Islet precursor cell (in vitro differentiated cells): ENCODE measurements at regions not wholly inside any gene's neighbourhood (a gene's known extent, or its start where the extent isn't known, plus 50 kb on each side); places are given as distances from the start of the nearest gene placed in this dataset.
A peak's percentile ranks its signal among the peaks of the same experiment; 100 is the strongest.
"Not testable (repeated sequence)": the region's sequence is repeated elsewhere in the genome, so short reads cannot be mapped to it uniquely, and the experiment has no call there.

Source experiments
- DNase-seq: peaks from one replicate; pipeline ENCODE4 v3.0.0-alpha.2; 2018

GRCh38 chr14:59018978-59019377 is 169.5 kb upstream of the DAAM1 start:
- peak; percentile 57 for DNase-seq

- peak; percentile 41 for DNase-seq
Measured at GRCh38 chr14:59020382-59020781, 168.1 kb upstream of the DAAM1 start.

GRCh38 chr14:59022144-59022543 is 166.3 kb upstream of the DAAM1 start:
- DNase-seq = no peak

DNA sequence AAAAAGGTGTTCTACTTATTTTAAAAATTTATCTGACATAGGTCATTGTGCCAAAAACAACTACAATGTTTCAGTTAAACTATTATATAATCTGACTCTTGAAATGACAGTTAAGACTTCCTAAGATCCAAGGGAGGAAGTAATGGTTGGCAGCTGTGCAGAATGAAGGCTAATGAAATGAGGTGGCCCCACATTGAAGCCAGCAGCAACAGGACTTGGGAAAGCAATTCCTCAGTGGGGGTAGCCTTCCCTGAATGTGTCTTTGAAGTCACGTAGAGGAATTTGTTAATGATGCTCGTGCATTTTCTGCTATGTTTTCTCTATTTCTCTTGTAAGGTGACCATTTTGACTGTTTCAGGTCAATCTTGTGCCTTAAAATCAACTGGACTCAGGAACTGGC is 162.4 kb upstream of the DAAM1 start:
- no peak for DNase-seq

- not testable (repeated sequence) for DNase-seq
Measured at GRCh38 chr14:59026640-59027039, 161.8 kb upstream of the DAAM1 start.

DNA sequence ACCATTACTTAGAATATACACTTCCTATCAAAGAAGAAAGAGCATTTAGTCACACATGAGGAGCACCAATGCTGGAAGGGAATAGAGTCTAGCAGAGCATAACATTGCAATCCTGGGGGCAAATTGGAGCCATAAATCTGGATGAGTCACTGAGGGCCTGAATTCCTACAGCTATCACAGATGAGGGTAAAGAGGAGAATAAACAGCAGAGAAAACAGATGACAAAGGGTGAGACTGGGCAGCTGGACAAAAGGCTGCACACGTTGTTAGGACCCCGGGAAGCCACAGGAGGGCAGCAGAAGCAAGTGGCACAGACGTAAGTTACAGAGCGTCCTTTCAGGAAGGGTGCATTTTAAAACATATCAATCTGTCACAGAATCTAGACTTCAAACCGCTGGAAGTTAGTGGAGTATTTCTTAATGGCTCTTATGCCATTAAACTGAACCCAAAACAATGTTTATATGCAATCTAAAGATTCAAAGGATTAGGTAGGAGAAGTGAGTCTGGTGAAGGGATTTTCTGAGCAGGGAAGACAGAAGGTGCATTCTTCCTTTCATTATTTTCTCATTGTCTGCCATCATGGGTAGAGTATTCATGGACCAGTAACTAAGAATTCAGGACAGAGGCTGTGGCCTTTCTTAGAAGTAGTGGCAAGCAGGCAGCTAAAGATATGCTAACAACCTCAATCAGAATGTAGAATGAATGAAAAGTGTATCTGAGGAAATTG is 159.8 kb upstream of the DAAM1 start:
- DNase-seq = peak; percentile 95

DNA sequence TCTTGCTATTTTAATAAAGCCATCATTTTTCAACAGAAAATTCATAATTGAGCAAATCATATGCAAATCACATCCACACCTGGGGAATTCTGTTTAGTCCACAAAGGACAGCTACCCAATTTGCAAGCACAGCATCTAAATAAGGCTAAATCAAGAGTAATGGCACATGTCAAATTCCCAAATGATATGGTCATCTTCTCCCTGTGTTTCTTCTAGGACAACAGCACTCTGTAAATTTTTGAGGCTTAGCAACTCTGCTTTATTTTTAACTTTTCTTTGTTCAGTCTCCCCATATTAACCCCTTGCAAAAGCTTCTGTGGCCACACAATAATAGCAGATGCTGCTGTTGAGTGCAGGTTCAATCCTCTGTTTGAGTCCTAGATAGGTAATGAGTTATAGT is 155.6 kb upstream of the DAAM1 start:
- no peak for DNase-seq

- no peak for DNase-seq
Measured at GRCh38 chr14:59036134-59036533, 152.3 kb upstream of the DAAM1 start.

- no peak for DNase-seq
Measured at GRCh38 chr14:59037086-59037485, 151.4 kb upstream of the DAAM1 start.

GRCh38 chr14:59037620-59038019 is 150.8 kb upstream of the DAAM1 start:
- no peak for DNase-seq

DNA sequence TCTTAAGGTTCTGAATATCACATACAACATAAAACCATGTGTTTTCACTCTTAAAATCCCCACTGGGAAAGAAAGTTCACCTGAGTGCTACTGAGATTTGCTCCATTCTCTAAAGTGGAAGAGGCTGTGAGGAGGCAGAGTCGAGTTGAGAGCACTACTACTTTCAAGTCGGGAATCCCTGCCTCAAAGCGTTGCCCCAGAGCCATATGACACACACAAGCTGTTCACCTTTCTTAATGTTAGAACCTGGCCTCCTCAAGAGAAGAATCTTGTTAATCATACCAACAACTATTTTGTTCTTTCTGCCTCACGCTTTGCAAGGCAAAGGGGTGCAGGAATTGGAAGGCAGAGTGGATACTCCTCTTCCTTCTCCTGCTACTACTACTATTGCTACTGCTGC is 149.7 kb upstream of the DAAM1 start:
- DNase-seq = no peak

DNA sequence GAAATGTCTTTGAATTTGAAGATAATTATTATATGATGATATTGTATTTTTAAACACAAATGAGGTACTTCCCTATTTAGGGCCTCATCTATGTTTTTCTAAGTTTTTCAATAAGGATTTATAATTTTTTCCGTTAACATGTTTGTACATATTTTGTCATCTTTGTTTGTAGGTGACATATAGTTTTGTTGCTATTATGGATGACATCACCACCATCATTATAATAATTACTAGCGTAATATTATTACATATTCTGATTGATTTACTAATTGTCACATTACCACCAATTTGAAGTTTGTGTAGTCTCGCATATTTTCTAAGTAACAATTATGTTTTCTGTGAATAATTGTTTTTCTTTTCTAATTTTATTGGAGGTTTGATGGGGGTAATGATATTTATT is 147.2 kb upstream of the DAAM1 start:
- DNase-seq = no peak

DNA sequence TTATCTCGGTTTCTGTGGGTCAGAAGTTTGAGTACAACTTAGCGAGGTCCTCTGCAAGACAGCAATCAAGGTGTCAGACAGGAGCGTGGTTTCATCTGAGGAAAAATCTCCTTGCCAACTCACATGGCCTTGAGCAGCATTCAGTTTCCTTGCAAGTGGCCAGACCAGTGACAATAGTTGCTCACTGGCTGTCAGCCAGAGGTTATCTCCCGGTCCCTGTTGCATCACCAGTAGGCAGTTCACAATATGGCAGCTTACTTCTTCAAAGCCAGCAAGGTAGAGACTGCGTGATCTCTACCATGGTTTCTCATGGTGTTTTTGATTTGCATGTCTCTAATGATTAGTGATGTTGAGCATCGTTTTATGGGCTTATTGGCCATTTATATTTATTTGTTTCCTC is 143.8 kb upstream of the DAAM1 start:
- no peak for DNase-seq

DNA sequence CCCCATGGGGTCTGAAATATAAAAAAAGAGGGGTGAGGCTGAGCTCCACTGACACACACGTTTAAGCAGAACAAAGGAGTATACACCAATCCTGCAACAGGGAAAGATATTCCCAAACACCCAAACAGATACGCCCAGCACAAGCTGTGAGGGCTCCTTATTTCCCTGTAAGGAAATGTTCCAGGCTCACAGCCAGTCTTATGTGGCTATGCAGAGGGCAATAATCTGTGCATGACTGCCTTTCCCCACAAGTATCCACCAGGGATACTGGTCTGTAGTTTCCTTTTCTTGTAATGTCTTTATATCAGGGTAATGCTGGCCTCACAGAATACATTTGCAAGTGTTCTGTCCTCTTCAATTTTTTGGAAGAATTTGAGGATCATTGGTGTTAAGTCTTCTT is 141.7 kb upstream of the DAAM1 start:
- no peak for DNase-seq

- no peak for DNase-seq
Measured at GRCh38 chr14:59055006-59055405, 133.5 kb upstream of the DAAM1 start.

- DNase-seq = no peak
Measured at GRCh38 chr14:59055439-59056045, 132.9 kb upstream of the DAAM1 start.

GRCh38 chr14:59057551-59057950 is 130.9 kb upstream of the DAAM1 start:
- DNase-seq = no peak

DNA sequence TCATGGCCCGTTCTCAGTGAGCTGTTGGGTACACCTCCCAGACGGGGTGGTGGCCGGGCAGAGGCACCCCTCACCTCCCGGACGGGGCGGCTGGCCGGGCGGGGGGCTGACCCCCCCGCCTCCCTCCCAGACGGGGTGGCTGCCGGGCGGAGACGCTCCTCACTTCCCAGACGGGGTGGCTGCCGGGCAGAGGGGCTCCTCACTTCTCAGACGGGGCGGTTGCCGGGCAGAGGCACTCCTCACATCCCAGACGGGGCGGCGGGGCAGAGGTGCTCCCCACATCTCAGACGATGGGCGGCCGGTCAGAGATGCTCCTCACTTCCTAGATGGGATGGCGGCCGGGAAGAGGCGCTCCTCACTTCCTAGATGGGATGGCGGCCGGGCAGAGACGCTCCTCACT is 129.7 kb upstream of the DAAM1 start:
- DNase-seq = not testable (repeated sequence)

- peak; percentile 71 for DNase-seq
Measured at GRCh38 chr14:59060841-59061240, 127.6 kb upstream of the DAAM1 start.

DNA sequence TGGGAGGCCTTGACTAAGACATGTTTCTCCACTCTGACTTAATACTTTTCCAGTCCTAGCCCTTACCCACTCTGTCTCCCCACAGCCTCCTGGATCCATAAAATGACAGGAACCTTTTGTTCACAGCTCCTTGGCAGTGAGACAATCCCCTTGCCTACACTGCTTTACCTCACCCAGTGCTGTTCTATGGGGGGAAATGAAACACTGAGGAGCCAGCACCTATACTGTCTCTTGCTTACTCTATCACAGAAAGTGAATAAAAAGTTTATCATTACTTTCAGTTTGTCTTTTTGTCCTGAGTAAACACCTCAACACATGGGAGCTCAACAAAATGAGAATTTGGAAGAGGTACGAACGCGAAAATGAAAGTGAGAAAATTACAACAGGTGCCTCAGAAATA is 127.2 kb upstream of the DAAM1 start:
- DNase-seq = no peak

- no peak for DNase-seq
Measured at GRCh38 chr14:59063259-59063658, 125.2 kb upstream of the DAAM1 start.

DNA sequence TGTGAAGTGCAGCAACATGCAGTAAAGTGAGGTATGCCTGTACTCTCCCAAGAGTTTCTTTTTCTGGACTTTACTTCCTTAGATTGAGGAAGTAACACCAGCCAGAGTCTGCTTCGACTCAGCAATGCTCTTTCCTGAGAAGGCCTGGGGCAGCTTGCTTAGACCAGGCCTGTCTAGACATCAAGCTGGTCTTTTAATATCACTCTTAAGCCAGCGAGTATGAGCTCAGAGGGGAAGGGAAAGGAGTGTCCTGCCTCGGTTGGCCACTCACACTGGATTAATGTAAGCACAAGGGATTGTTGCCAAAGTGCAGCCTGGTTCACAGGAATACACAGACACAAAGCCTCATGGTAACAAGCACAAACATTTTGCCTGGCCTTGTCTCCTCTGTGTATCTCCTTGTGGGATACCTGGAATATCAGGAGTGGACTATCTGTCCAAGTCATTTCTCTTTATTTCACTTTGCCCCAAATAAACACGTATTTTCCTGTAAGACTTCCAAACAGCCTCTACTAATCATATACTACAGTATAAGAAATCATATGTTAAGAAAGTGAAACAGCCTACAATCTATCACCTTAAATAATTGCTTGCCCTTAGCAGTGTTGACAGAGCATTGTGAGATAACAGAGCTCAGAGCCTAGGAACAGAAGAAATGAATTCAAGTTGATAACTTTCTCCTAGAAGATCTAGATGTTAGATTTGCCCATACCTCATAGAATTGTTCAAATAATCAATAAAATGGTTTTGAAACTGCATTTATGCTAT is 121.2 kb upstream of the DAAM1 start:
- DNase-seq = peak; percentile 78

GRCh38 chr14:59069163-59069854 is 119.2 kb upstream of the DAAM1 start:
- DNase-seq = peak; percentile 81

GRCh38 chr14:59075506-59075905 is 113.0 kb upstream of the DAAM1 start:
- DNase-seq = no peak
